ENCODE measurements at regions not wholly inside any gene's neighbourhood (a gene's known extent, or its start where the extent isn't known, plus 50 kb on each side); places are given as distances from the start of the nearest gene placed in this dataset.

GRCh38 chr9:38119560-38120236 is 50.7 kb upstream of the SHB start:
- DNase-seq: no peak

- DNase-seq: no peak
Measured at GRCh38 chr9:38118862-38119438, 49.9 kb upstream of the SHB start.
